PC-9 (cell line): ENCODE measurements at regions not wholly inside any gene's neighbourhood (a gene's known extent, or its start where the extent isn't known, plus 50 kb on each side); places are given as distances from the start of the nearest gene placed in this dataset.

Source experiments
- EZH2 ChIP-seq: fragments of 200-600 bp; sonication (generic); IDR thresholded peaks from 2 replicates; pipeline ENCODE4 v1.8.0; 2017; ENCODE audit warnings: antibody characterized with exemption, low read depth
- TF ChIP-seq, protein P1 (sequence below): fragments of 200-600 bp; sonication (generic); conservative IDR thresholded peaks from 2 replicates; pipeline ENCODE4 v1.6.1; 2017; ENCODE audit warnings: mixed run types, antibody characterized with exemption, mild to moderate bottlenecking, moderate library complexity

DNA sequence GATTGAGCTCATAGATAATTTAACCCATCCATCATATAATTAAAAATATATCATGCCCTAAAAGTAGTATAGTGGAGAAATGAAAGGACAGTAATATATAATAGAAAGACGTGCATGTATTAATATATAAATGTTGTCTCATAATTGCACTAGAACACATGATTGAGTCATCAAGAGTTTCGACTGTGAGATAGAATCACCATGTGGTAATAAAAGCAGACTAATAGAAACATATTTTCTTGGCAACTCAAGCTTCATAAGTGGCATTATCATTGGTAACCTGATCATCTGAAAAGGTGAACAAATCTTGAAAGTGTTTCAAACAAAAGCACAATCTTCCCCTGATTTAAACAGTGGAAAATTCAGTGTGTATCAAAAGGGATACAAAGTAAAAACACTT lies 188.8 kb downstream of the CYRIA start:
- TF ChIP-seq, protein P1, sequence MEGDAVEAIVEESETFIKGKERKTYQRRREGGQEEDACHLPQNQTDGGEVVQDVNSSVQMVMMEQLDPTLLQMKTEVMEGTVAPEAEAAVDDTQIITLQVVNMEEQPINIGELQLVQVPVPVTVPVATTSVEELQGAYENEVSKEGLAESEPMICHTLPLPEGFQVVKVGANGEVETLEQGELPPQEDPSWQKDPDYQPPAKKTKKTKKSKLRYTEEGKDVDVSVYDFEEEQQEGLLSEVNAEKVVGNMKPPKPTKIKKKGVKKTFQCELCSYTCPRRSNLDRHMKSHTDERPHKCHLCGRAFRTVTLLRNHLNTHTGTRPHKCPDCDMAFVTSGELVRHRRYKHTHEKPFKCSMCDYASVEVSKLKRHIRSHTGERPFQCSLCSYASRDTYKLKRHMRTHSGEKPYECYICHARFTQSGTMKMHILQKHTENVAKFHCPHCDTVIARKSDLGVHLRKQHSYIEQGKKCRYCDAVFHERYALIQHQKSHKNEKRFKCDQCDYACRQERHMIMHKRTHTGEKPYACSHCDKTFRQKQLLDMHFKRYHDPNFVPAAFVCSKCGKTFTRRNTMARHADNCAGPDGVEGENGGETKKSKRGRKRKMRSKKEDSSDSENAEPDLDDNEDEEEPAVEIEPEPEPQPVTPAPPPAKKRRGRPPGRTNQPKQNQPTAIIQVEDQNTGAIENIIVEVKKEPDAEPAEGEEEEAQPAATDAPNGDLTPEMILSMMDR: no peak
- TF ChIP-seq EZH2: no peak
